PC-3 (cell line): ENCODE measurements at regions not wholly inside any gene's neighbourhood (a gene's known extent, or its start where the extent isn't known, plus 50 kb on each side); places are given as distances from the start of the nearest gene placed in this dataset.
A peak's percentile ranks its signal among the peaks of the same experiment; 100 is the strongest.

Experiments
- ATAC-seq: fragments of 200-7000 bp; cut with Tn5 transposase; 2 replicates; pipeline ENCODE4 v1.9.1; 2020; ENCODE audit warnings: mild to moderate bottlenecking, moderate library complexity
- BruUV-seq: library from RNA; stranded (reverse); fragments of 400-500 nt; replicated peaks from 2 replicates; lab custom pipeline; 2021; lab: Mats Ljungman, UMichigan
- CTCF ChIA-PET: fragments of 300-600 bp; sonication (Branson Sonifier 250); formaldehyde crosslinking; loops from one replicate; lab custom pipeline; 2022; ENCODE audit warnings: antibody characterized with exemption; lab: Charles Lee
- POLR2A ChIA-PET: fragments of 300-600 bp; sonication (Branson Sonifier 250); formaldehyde crosslinking; loops from one replicate; lab custom pipeline; 2022; ENCODE audit warnings: antibody characterized with exemption; ENCODE audit not compliant: unreplicated experiment; lab: Charles Lee
- DNase-seq: peaks from one replicate; pipeline ENCODE4 v3.0.0-alpha.2; 2015
- H2AFZ ChIP-seq: fragments of 300-600 bp; sonication (generic); 2 replicates; pipeline ENCODE4 v1.6.0; 2016; ENCODE audit warnings: antibody characterized with exemption, low read length
- H3F3A ChIP-seq: fragments of 300-600 bp; sonication (generic); one replicate; pipeline ENCODE4 v1.6.0; 2017; ENCODE audit warnings: antibody characterized with exemption, low read length, control low read depth, mild to moderate bottlenecking; ENCODE audit not compliant: unreplicated experiment
- H3K27ac ChIP-seq: fragments of 300-600 bp; sonication (generic); 2 replicates; pipeline ENCODE4 v1.5.1; 2016; ENCODE audit warnings: mild to moderate bottlenecking, low read length
- H3K27me3 ChIP-seq: fragments of 300-600 bp; sonication (generic); 2 replicates; pipeline ENCODE4 v1.6.1; 2016; ENCODE audit warnings: low read length, mixed read lengths
- H3K36me3 ChIP-seq: fragments of 300-600 bp; sonication (generic); 2 replicates; pipeline ENCODE4 v1.6.1; 2016; ENCODE audit warnings: low read depth, mixed run types, low read length, mixed read lengths
- H3K4me1 ChIP-seq: fragments of 300-600 bp; sonication (generic); 2 replicates; pipeline ENCODE4 v1.5.1; 2016; ENCODE audit warnings: low read length; ENCODE audit not compliant: insufficient read depth
- H3K4me2 ChIP-seq: fragments of 300-600 bp; sonication (generic); 2 replicates; pipeline ENCODE4 v1.6.0; 2016; ENCODE audit warnings: low read length
- H3K4me3 ChIP-seq: fragments of 300-600 bp; sonication (generic); 2 replicates; pipeline ENCODE4 v1.5.1; 2016; ENCODE audit warnings: mild to moderate bottlenecking, low read length, mixed read lengths
- H3K79me2 ChIP-seq: fragments of 300-600 bp; sonication (generic); 2 replicates; pipeline ENCODE4 v1.6.1; 2017; ENCODE audit warnings: low read length, mixed read lengths
- H3K9ac ChIP-seq: fragments of 300-600 bp; sonication (generic); 2 replicates; pipeline ENCODE4 v1.6.0; 2016; ENCODE audit warnings: mild to moderate bottlenecking, low read length
- H3K9me2 ChIP-seq: fragments of 300-600 bp; sonication (generic); replicated peaks from 2 replicates; pipeline ENCODE4 v1.6.1; 2016; ENCODE audit warnings: mixed run types, low read length, mixed read lengths
- H3K9me3 ChIP-seq: fragments of 300-600 bp; sonication (generic); 2 replicates; pipeline ENCODE4 v1.6.1; 2016; ENCODE audit warnings: low read length, mixed read lengths
- H4K20me1 ChIP-seq: fragments of 300-600 bp; sonication (generic); 2 replicates; pipeline ENCODE4 v1.6.1; 2016; ENCODE audit warnings: low read length, mixed read lengths
- EZH2 ChIP-seq: fragments of 300-600 bp; sonication (generic); IDR thresholded peaks from one replicate; pipeline ENCODE4 v1.6.1; 2017; ENCODE audit warnings: antibody characterized with exemption, mild to moderate bottlenecking, low read length; ENCODE audit not compliant: unreplicated experiment
- EZH2phosphoT487 ChIP-seq: fragments of 300-600 bp; sonication (generic); IDR thresholded peaks from 2 replicates; pipeline ENCODE4 v1.6.1; 2018; ENCODE audit warnings: mild to moderate bottlenecking, antibody characterized with exemption, low read length, borderline replicate concordance
- intact Hi-C: fragments of 100-400 bp; cut with micrococcal nuclease; formaldehyde crosslinking; loops from 2 replicates; pipeline ENCODE4 v1.9.0; 2023
- TF ChIP-seq, protein P1 (sequence below): fragments of 300-600 bp; sonication (generic); conservative IDR thresholded peaks from 2 replicates; pipeline ENCODE4 v1.5.1; 2017; ENCODE audit warnings: antibody characterized with exemption, low read depth, mild to moderate bottlenecking, low read length

DNA sequence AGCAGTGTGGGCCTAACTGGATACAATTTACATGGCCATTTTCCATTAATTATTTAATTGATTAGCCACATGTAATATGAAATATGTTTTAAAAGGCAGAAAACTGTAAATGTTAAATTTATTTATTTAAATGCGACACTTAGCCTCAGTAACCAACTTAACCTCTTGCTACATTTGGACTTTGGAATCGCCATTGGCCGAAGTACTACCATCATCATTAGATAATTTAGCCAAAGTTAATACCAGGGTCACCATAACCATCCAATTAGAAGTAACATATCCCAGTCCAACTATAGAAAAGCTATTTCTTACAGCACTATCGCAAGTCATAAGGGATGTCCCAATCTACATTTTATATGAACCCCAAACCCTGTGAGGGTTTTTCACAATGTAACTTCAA is 558.6 kb upstream of the IGFBP3 start:
- H3F3A ChIP-seq, result no peaks in the 10 kb centered on the region
- H2AFZ ChIP-seq, result no peak overlapping the region
- no peaks in the 10 kb centered on the region for H3K27me3 ChIP-seq
- no peaks in the 10 kb centered on the region for H3K9me3 ChIP-seq
- ATAC-seq (no peak), DNase-seq (no peak)
- TF ChIP-seq EZH2 (no peak), EZH2phosphoT487 (no peak)
- TF ChIP-seq, protein P1, sequence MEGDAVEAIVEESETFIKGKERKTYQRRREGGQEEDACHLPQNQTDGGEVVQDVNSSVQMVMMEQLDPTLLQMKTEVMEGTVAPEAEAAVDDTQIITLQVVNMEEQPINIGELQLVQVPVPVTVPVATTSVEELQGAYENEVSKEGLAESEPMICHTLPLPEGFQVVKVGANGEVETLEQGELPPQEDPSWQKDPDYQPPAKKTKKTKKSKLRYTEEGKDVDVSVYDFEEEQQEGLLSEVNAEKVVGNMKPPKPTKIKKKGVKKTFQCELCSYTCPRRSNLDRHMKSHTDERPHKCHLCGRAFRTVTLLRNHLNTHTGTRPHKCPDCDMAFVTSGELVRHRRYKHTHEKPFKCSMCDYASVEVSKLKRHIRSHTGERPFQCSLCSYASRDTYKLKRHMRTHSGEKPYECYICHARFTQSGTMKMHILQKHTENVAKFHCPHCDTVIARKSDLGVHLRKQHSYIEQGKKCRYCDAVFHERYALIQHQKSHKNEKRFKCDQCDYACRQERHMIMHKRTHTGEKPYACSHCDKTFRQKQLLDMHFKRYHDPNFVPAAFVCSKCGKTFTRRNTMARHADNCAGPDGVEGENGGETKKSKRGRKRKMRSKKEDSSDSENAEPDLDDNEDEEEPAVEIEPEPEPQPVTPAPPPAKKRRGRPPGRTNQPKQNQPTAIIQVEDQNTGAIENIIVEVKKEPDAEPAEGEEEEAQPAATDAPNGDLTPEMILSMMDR, result no peak
- H3K36me3 ChIP-seq, result no peaks in the 10 kb centered on the region
- no peaks in the 10 kb centered on the region for H4K20me1 ChIP-seq
- no peaks in the 10 kb centered on the region for H3K79me2 ChIP-seq
- intact Hi-C loops, result no loop called here
- H3K9ac ChIP-seq, result no peak overlapping the region
- H3K9me2 ChIP-seq, result no peaks in the 10 kb centered on the region
- ChIA-PET POLR2A (no interaction called here), CTCF (no interaction called here)
- H3K4me3 ChIP-seq, result no peak overlapping the region
- peaks cover 18% of the 10 kb centered on the region for H3K4me1 ChIP-seq
- no TSS peak for BruUV-seq
- H3K4me2 ChIP-seq, result no peak overlapping the region
- no peak overlapping the region for H3K27ac ChIP-seq

DNA sequence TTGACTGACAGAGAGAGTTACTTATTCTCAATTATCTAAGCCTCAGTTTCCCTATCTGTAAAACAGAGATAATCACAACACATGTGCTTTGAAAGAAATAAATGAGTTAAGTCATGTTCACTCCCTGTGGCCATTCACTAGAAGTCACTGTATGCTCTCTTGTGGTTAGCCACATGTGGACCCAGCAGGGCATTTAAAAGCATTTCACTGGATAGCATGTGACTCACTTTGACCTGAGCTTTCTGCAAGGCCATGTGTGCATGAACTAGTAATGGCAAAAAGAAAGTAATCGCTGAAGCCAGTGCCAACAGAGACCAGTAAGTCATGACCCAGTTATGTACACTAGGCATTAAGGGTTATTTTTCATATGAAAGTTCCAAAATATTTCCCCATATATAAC is 557.0 kb upstream of the IGFBP3 start:
- Histone ChIP-seq H3K4me3 (no peak overlapping the region), H3K9me2 (no peaks in the 10 kb centered on the region), H3K27me3 (no peaks in the 10 kb centered on the region), H2AFZ (no peak overlapping the region), H3K9me3 (no peaks in the 10 kb centered on the region), H3K79me2 (no peaks in the 10 kb centered on the region), H4K20me1 (no peaks in the 10 kb centered on the region), H3K9ac (no peak overlapping the region), H3K4me1 (peaks cover 14% of the 10 kb centered on the region), H3K27ac (peak overlapping the region; percentile 75), H3K4me2 (peak overlapping the region; percentile 43), H3F3A (no peaks in the 10 kb centered on the region), H3K36me3 (no peaks in the 10 kb centered on the region)
- no TSS peak for BruUV-seq
- POLR2A ChIA-PET, result no interaction called here
- TF ChIP-seq, protein P1, result no peak
- TF ChIP-seq EZH2phosphoT487 (no peak), EZH2 (no peak)
- DNase-seq (peak; percentile 87), ATAC-seq (peak; percentile 98)
- intact Hi-C loops, result no loop called here
- CTCF ChIA-PET, result interaction anchor here (0.6 kb wide), 1 partner anchor 112 kb away, joined by 5 read pairs; no protein-coding TSS in a partner anchor

DNA sequence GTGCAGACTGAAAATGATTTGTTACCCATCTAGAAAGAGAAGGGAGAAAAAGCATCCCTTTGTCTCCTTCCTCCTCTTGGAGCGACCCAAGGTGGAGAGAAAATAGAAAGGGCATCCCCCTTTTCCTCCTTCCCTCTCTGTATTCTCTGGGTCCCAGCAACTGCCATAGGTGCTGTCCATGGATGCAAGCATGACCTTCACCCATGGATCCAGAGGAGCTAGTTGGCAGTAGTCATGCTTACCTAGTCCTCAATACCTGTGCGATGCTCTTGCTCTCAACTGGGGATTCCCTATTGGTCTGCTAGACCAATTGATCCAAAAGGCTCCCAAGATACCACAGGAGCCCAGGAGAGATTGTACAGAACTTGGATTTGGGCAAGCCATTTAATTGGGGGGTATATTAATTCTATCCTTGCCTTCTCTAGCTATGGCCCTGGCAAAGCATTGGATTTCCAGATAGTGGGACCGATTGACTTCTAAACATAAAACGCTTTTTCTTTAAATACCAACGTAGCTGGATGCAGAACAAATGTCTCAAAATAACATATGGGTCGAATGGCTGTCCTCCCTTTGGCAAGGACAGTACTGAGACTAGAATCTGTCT is 547.8 kb upstream of the IGFBP3 start:
- no peak overlapping the region for H3K27ac ChIP-seq
- no peaks in the 10 kb centered on the region for H4K20me1 ChIP-seq
- H3K9ac ChIP-seq, result no peak overlapping the region
- POLR2A ChIA-PET, result no interaction called here
- ATAC-seq (no peak), DNase-seq (no peak)
- H3K9me2 ChIP-seq, result no peaks in the 10 kb centered on the region
- H3K9me3 ChIP-seq, result peaks cover 42% of the 10 kb centered on the region
- H3K4me2 ChIP-seq, result no peak overlapping the region
- intact Hi-C loops, result no loop called here
- CTCF ChIA-PET, result no interaction called here
- no peaks in the 10 kb centered on the region for H3F3A ChIP-seq
- BruUV-seq, result no TSS peak
- H3K36me3 ChIP-seq, result peaks cover 9% of the 10 kb centered on the region; the same call in 1 of the 2 replicates
- no peak overlapping the region for H2AFZ ChIP-seq
- no peaks in the 10 kb centered on the region for H3K79me2 ChIP-seq
- no peak overlapping the region for H3K4me3 ChIP-seq
- TF ChIP-seq EZH2phosphoT487, result no peak
- TF ChIP-seq EZH2, result no peak
- TF ChIP-seq, protein P1, result no peak
- no peaks in the 10 kb centered on the region for H3K27me3 ChIP-seq
- no peaks in the 10 kb centered on the region for H3K4me1 ChIP-seq
